BJ (cell line): ENCODE measurements at regions not wholly inside any gene's neighbourhood (a gene's known extent, or its start where the extent isn't known, plus 50 kb on each side); places are given as distances from the start of the nearest gene placed in this dataset.

Experiments
- CTCF ChIA-PET: fragments of 350-600 bp; formaldehyde crosslinking; extraction: SDS; loops from one replicate; lab custom pipeline; 2021; ENCODE audit warnings: antibody characterized with exemption, inconsistent platforms; lab: Yijun Ruan, JAX
- POLR2A ChIA-PET: fragments of 300-600 bp; sonication (Branson Sonifier 250); formaldehyde crosslinking; extraction: SDS; loops from one replicate; lab custom pipeline; 2021; ENCODE audit warnings: antibody characterized with exemption; lab: Charles Lee
- DNase-seq: peaks from one replicate; pipeline ENCODE4 v3.0.0-alpha.2; 2011; ENCODE audit warnings: low read depth
- H3K27me3 ChIP-seq: 2 replicates; pipeline ENCODE4 v1.6.0; 2011; ENCODE audit warnings: low read length; ENCODE audit not compliant: control insufficient read depth, insufficient read depth
- H3K36me3 ChIP-seq: 2 replicates; pipeline ENCODE4 v1.5.1; 2011; ENCODE audit warnings: low read length; ENCODE audit not compliant: control insufficient read depth, insufficient read depth
- H3K4me3 ChIP-seq: 2 replicates; pipeline ENCODE4 v1.5.1; 2011; ENCODE audit warnings: low read depth, mild to moderate bottlenecking, control low read depth, low read length
- CTCF ChIP-seq: IDR thresholded peaks from 2 replicates; pipeline ENCODE4 v1.5.1; 2011; ENCODE audit warnings: low read depth, mild to moderate bottlenecking, control low read depth, inconsistent platforms, low read length, moderate library complexity; ENCODE audit not compliant: insufficient read depth

GRCh38 chr12:88985011-88985410 is 367.3 kb downstream of the DUSP6 start:
- ChIA-PET CTCF (interaction anchor here (1.6 kb wide), 1 partner anchor 9 kb away, joined by 5 read pairs; no protein-coding TSS in a partner anchor), POLR2A (no interaction called here)
- Histone ChIP-seq H3K36me3 (no peaks in the 10 kb centered on the region), H3K4me3 (no peak overlapping the region), H3K27me3 (no peaks in the 10 kb centered on the region)
- DNase-seq = no peak
- TF ChIP-seq CTCF = no peak

GRCh38 chr12:88982694-88983093 is 369.6 kb downstream of the DUSP6 start:
- DNase-seq = no peak
- Histone ChIP-seq H3K27me3 (no peaks in the 10 kb centered on the region), H3K4me3 (no peak overlapping the region), H3K36me3 (no peaks in the 10 kb centered on the region)
- TF ChIP-seq CTCF = no peak
- CTCF ChIA-PET = interaction anchor here (0.6 kb wide), 1 partner anchor 14 kb away, joined by 3 read pairs; no protein-coding TSS in a partner anchor
- POLR2A ChIA-PET = no interaction called here

GRCh38 chr12:88977115-88977514 is 375.2 kb downstream of the DUSP6 start:
- Histone ChIP-seq H3K4me3 (no peak overlapping the region), H3K36me3 (no peaks in the 10 kb centered on the region), H3K27me3 (no peaks in the 10 kb centered on the region)
- TF ChIP-seq CTCF = no peak
- DNase-seq = no peak
- POLR2A ChIA-PET = no interaction called here
- CTCF ChIA-PET = no interaction called here

GRCh38 chr12:88973998-88974397 is 378.3 kb downstream of the DUSP6 start:
- CTCF ChIA-PET = interaction anchor here (1.6 kb wide), 1 partner anchor 10 kb away, joined by 3 read pairs; no protein-coding TSS in a partner anchor
- Histone ChIP-seq H3K4me3 (no peak overlapping the region), H3K36me3 (no peaks in the 10 kb centered on the region), H3K27me3 (no peaks in the 10 kb centered on the region)
- TF ChIP-seq CTCF = no peak
- POLR2A ChIA-PET = no interaction called here
- DNase-seq = no peak

GRCh38 chr12:88970740-88971139 is 381.6 kb downstream of the DUSP6 start:
- no peaks in the 10 kb centered on the region for H3K27me3 ChIP-seq
- ChIA-PET CTCF (no interaction called here), POLR2A (no interaction called here)
- H3K4me3 ChIP-seq = no peak overlapping the region
- no peaks in the 10 kb centered on the region for H3K36me3 ChIP-seq
- DNase-seq = no peak
- TF ChIP-seq CTCF = no peak
